ENCODE measurements at regions not wholly inside any gene's neighbourhood (a gene's known extent, or its start where the extent isn't known, plus 50 kb on each side); places are given as distances from the start of the nearest gene placed in this dataset.

- Mint-ChIP-seq H3K4me3 (no peak overlapping the region), H3K9me3 (peaks cover 1 to 16% (median 10%) of the 10 kb centered on the region in 7 donors)
- intact Hi-C loops (cut with micrococcal nuclease) = no loop called here
Observed at GRCh38 chr1:79790950-79791349, 784.4 kb upstream of the ADGRL4 start.

GRCh38 chr1:79787631-79788030 lies 781.1 kb upstream of the ADGRL4 start:
- no peak overlapping the region for H3K27ac ChIP-seq (ENCODE audit: low read depth in 1 of 2, low read length in 2 of 2)
- DNase-seq = no peak
- Mint-ChIP-seq H3K36me3 (no peaks in the 10 kb centered on the region), H3K27ac (no peak overlapping the region), H3K27me3 (ENCODE audit: low read depth in 3 of 3) (no peaks in the 10 kb centered on the region), H3K9me3 (peaks cover 0 to 16% (median 6%) of the 10 kb centered on the region in 7 donors), H3K4me3 (no peak overlapping the region), H3K4me1 (no peaks in the 10 kb centered on the region)
- no peak for TF ChIP-seq CTCF (IDR thresholded peaks at IDR 0.05)
- H3K9me3 ChIP-seq (replicated peaks in 1 of 2; ENCODE audit: control insufficient read depth in 1 of 2, insufficient read depth in 1 of 2, low read length in 2 of 2) = peaks cover 3 to 10% of the 10 kb centered on the region in 2 donors
- intact Hi-C loops (cut with micrococcal nuclease) = no loop called here
- H3K4me3 ChIP-seq (replicated peaks in 1 of 3; ENCODE audit: low read depth in 2 of 3, low read length in 3 of 3) = no peak overlapping the region
- H3K9ac ChIP-seq (ENCODE audit: insufficient read depth, low read length, poor library complexity, severe bottlenecking) = no peak overlapping the region
- no peak overlapping the region for H2AFZ ChIP-seq (ENCODE audit: insufficient read depth, low read depth, low read length, poor library complexity, severe bottlenecking)
- H3K36me3 ChIP-seq (replicated peaks in 1 of 2; ENCODE audit: control insufficient read depth in 1 of 2, insufficient read depth in 2 of 2, low read length in 2 of 2) = no peaks in the 10 kb centered on the region
- H4K20me1 ChIP-seq (ENCODE audit: insufficient read depth, low read length) = no peaks in the 10 kb centered on the region
- no CpG with 5 or more reads among the region's 4 CpGs for WGBS (ENCODE audit: insufficient coverage)
- H3K4me2 ChIP-seq (replicated peaks; ENCODE audit: extremely low read depth, low read length, poor library complexity, severe bottlenecking) = no peak overlapping the region
- no peaks in the 10 kb centered on the region for H3K4me1 ChIP-seq (ENCODE audit: control insufficient read depth in 1 of 2, insufficient read depth in 2 of 2, low read length in 2 of 2)
- H3K27me3 ChIP-seq (ENCODE audit: control insufficient read depth in 2 of 2, insufficient read depth in 2 of 2, low read length in 2 of 2) = no peaks in the 10 kb centered on the region
- H3K79me2 ChIP-seq (ENCODE audit: insufficient read depth, low read length) = no peaks in the 10 kb centered on the region

More at GRCh38 chr1:79790950-79791349, 784.4 kb upstream of the ADGRL4 start:
- no peak overlapping the region for H2AFZ ChIP-seq (ENCODE audit: insufficient read depth, low read depth, low read length, poor library complexity, severe bottlenecking)
- H3K4me2 ChIP-seq (replicated peaks; ENCODE audit: extremely low read depth, low read length, poor library complexity, severe bottlenecking) = no peak overlapping the region
- Mint-ChIP-seq H3K27ac (no peak overlapping the region), H3K27me3 (ENCODE audit: low read depth in 3 of 3) (no peaks in the 10 kb centered on the region), H3K4me1 (no peaks in the 10 kb centered on the region), H3K36me3 (no peaks in the 10 kb centered on the region)
- H3K27me3 ChIP-seq (ENCODE audit: control insufficient read depth in 2 of 2, insufficient read depth in 2 of 2, low read length in 2 of 2) = no peaks in the 10 kb centered on the region
- no peaks in the 10 kb centered on the region for H4K20me1 ChIP-seq (ENCODE audit: insufficient read depth, low read length)
- no peaks in the 10 kb centered on the region for H3K79me2 ChIP-seq (ENCODE audit: insufficient read depth, low read length)
- no CpG with 5 or more reads among the region's 1 CpG for WGBS (ENCODE audit: insufficient coverage)
- no peak overlapping the region for H3K9ac ChIP-seq (ENCODE audit: insufficient read depth, low read length, poor library complexity, severe bottlenecking)
- H3K9me3 ChIP-seq (replicated peaks in 1 of 2; ENCODE audit: control insufficient read depth in 1 of 2, insufficient read depth in 1 of 2, low read length in 2 of 2) = peaks cover 3 to 10% of the 10 kb centered on the region in 2 donors
- no peak overlapping the region for H3K4me3 ChIP-seq (replicated peaks in 1 of 3; ENCODE audit: low read depth in 2 of 3, low read length in 3 of 3)
- TF ChIP-seq CTCF (IDR thresholded peaks at IDR 0.05) = no peak
- no peak overlapping the region for H3K27ac ChIP-seq (ENCODE audit: low read depth in 1 of 2, low read length in 2 of 2)
- DNase-seq = no peak
- H3K36me3 ChIP-seq (replicated peaks in 1 of 2; ENCODE audit: control insufficient read depth in 1 of 2, insufficient read depth in 2 of 2, low read length in 2 of 2) = no peaks in the 10 kb centered on the region
- H3K4me1 ChIP-seq (ENCODE audit: control insufficient read depth in 1 of 2, insufficient read depth in 2 of 2, low read length in 2 of 2) = no peaks in the 10 kb centered on the region
